ENCODE measurements at regions not wholly inside any gene's neighbourhood (a gene's known extent, or its start where the extent isn't known, plus 50 kb on each side); places are given as distances from the start of the nearest gene placed in this dataset.
"Not testable (repeated sequence)": the region's sequence is repeated elsewhere in the genome, so short reads cannot be mapped to it uniquely, and the experiment has no call there.

DNA sequence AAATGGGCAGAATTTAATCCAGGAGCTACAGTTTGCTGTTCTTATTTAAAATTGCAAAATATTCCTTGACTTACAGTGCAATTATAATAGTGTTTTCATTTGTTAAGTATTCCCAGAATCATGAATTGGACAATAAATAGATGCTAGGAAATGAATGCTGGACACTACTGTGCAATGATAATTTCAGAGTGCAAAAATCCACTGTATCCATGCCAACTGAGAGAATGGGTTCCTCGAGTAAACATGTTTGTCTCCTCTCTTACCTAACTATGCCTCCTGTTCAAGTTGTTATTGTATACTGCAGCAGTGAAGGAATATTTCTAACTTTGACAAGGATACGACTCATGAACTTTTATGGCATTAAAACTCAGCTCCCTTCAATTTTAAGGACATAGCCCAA, 1396.3 kb downstream of the GATA3 start:
- no peak for DNase-seq
- no peaks in the 10 kb centered on the region for H3K27me3 ChIP-seq
- no peaks in the 10 kb centered on the region for H3K4me1 ChIP-seq (ENCODE audit: insufficient read depth)
- H3K36me3 ChIP-seq = no peaks in the 10 kb centered on the region
- intact Hi-C loops (cut with DNase I) = no loop called here
- no peak overlapping the region for H3K4me3 ChIP-seq
- H3K27ac ChIP-seq = no peak overlapping the region
- no peaks in the 10 kb centered on the region for H3K9me3 ChIP-seq
- TF ChIP-seq, protein P1, sequence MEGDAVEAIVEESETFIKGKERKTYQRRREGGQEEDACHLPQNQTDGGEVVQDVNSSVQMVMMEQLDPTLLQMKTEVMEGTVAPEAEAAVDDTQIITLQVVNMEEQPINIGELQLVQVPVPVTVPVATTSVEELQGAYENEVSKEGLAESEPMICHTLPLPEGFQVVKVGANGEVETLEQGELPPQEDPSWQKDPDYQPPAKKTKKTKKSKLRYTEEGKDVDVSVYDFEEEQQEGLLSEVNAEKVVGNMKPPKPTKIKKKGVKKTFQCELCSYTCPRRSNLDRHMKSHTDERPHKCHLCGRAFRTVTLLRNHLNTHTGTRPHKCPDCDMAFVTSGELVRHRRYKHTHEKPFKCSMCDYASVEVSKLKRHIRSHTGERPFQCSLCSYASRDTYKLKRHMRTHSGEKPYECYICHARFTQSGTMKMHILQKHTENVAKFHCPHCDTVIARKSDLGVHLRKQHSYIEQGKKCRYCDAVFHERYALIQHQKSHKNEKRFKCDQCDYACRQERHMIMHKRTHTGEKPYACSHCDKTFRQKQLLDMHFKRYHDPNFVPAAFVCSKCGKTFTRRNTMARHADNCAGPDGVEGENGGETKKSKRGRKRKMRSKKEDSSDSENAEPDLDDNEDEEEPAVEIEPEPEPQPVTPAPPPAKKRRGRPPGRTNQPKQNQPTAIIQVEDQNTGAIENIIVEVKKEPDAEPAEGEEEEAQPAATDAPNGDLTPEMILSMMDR (IDR thresholded peaks at IDR 0.05) = no peak
- TF ChIP-seq POLR2A (IDR thresholded peaks at IDR 0.05) (no peak), EP300 (IDR thresholded peaks at IDR 0.05) (no peak)
- WGBS, 3 donors = 43 to 68% (median 52%) methylated on average over 2 of the region's 2 CpGs

DNA sequence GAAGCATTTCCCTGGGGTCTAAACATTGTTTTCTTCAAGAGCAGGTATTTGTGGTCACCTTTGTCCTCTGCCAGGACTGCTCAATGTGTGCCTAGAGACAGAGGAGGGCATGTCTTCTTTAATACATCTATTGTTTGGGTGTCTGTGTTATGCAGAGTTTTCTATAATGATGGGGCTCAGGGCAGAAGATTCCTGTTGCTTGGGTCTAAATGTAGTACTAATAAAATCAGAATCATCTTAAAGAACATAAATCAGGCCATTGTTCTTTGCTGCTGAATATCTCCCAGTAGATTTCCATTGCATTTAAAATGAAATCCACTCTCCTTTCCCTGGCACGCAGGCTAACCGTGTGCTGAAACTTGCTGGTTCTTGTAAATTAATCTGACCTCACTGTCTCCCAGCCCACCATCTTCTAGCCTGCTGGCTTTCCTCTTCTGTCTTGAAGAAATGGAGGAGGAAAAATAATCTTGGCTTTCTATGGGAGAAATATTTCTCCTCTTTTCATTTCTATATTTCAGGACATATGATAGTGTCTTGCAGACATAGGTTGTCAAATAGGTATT, 1396.8 kb downstream of the GATA3 start:
- H3K4me1 ChIP-seq (ENCODE audit: insufficient read depth) = no peaks in the 10 kb centered on the region
- H3K27ac ChIP-seq = no peak overlapping the region
- TF ChIP-seq, protein P1 (IDR thresholded peaks at IDR 0.05) = no peak
- no peak for TF ChIP-seq EP300 (IDR thresholded peaks at IDR 0.05)
- no peak for TF ChIP-seq POLR2A (IDR thresholded peaks at IDR 0.05)
- H3K27me3 ChIP-seq = no peaks in the 10 kb centered on the region
- DNase-seq = no peak
- H3K4me3 ChIP-seq = no peak overlapping the region
- intact Hi-C loops (cut with DNase I) = no loop called here
- no peaks in the 10 kb centered on the region for H3K36me3 ChIP-seq
- H3K9me3 ChIP-seq = no peaks in the 10 kb centered on the region
- WGBS, 3 donors = 74 to 84% (median 80%) methylated on average over 2 of the region's 2 CpGs

DNA sequence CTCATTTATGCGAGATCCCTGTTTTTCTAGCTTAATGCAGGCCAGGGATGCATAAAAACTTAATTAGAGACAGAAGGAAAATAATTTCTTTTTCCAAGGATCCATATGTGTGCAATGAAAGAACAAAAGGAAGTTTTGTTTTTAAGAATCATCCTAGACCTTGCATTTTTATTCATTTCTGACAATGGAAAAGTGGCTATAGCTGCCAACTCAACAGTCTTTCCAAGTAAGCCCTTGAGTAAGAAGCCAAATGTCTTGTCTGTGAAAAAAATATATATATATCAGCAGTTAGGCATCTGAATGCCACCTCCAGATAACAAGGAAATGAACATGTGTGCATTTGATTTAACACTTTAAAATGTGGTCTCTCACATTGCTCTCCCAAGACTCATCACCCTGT, 1397.6 kb downstream of the GATA3 start:
- DNase-seq = no peak
- Histone ChIP-seq H3K27me3 (no peaks in the 10 kb centered on the region), H3K27ac (no peak overlapping the region), H3K36me3 (no peaks in the 10 kb centered on the region), H3K4me3 (no peak overlapping the region), H3K9me3 (no peaks in the 10 kb centered on the region), H3K4me1 (ENCODE audit: insufficient read depth) (no peaks in the 10 kb centered on the region)
- TF ChIP-seq, protein P1 (IDR thresholded peaks at IDR 0.05) = no peak
- no peak for TF ChIP-seq EP300 (IDR thresholded peaks at IDR 0.05)
- no peak for TF ChIP-seq POLR2A (IDR thresholded peaks at IDR 0.05)
- 55 to 74% (median 61%) methylated on average over 1 of the region's 1 CpG for WGBS, 3 donors
- intact Hi-C loops (cut with DNase I) = no loop called here

DNA sequence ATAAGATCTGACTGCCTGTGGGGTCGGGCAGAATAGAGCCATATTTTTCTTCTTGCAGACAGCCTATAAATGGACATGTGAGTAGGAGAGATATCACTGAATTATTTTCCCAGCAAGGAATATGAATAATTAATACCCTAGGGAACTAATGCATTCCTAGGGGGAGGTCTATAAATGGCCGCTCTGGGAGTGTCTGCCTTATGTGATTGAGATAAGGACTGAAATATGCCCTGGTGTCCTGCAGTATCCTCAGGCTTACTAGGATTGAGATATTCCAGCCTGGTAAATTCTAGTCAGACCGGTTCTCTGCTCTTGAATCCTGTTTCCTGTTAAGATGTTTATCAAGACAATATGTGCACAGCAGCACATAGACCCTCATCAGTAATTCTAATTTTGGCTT, 1399.4 kb downstream of the GATA3 start:
- H3K4me3 ChIP-seq; H3K4me1 ChIP-seq (ENCODE audit: insufficient read depth); H3K27ac ChIP-seq; intact Hi-C loops (cut with DNase I); H3K36me3 ChIP-seq; DNase-seq; H3K9me3 ChIP-seq; H3K27me3 ChIP-seq: not testable (repeated sequence)
- 80 to 88% (median 80%) methylated on average over 3 of the region's 3 CpGs for WGBS, 3 donors

DNA sequence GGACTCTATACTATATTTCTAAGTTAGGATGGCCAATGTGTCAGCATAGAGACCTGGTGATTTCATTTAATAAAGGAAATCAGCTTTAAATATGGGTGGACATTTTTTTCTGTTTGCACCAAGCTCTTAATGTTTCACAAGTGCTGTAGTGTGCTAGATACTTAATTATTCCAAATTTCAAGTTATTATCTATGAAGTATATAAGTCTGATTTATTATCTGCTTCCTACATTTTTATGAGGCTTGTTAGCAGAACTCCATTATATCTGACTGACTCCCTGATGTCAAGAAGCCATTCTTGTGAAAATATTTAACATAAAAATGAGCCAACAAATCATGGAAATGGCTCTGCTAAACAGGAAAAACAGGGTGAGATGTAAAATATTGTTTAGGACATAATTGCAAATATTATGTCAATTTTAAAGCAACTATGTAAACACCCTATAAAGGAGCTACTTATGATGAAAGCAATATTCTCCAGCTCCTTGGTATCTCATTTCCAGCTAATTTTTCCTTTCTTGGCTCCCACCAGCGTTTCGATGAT, 1415.2 kb downstream of the GATA3 start:
- Histone ChIP-seq H3K9me3 (no peaks in the 10 kb centered on the region), H3K4me3 (no peak overlapping the region), H3K27me3 (no peaks in the 10 kb centered on the region), H3K36me3 (no peaks in the 10 kb centered on the region), H3K27ac (no peak overlapping the region), H3K4me1 (ENCODE audit: insufficient read depth) (no peaks in the 10 kb centered on the region)
- intact Hi-C loops (cut with DNase I) = no loop called here
- TF ChIP-seq POLR2A (IDR thresholded peaks at IDR 0.05) = no peak
- TF ChIP-seq EP300 (IDR thresholded peaks at IDR 0.05) = no peak
- TF ChIP-seq, protein P1 (IDR thresholded peaks at IDR 0.05) = no peak
- no peak for DNase-seq
- WGBS, 3 donors = 44 to 51% (median 48%) methylated on average over 2 of the region's 2 CpGs
